A549 (cell line): ENCODE measurements at regions not wholly inside any gene's neighbourhood (a gene's known extent, or its start where the extent isn't known, plus 50 kb on each side); places are given as distances from the start of the nearest gene placed in this dataset.

Experiments used
- ATAC-seq, 2 experiments: fragments of 200-7000 bp in 1 of 2; fragments of >200 bp in 1 of 2; cut with Nextera tagmentation in 1 of 2; cut with Tn5 transposase in 1 of 2; 3 replicates each; pipeline versions ENCODE4 v1.8.0 to v1.9.1; 2018 to 2020; ENCODE audit warnings: mild to moderate bottlenecking in 1 of 2, moderate library complexity in 1 of 2
- CTCF ChIA-PET: fragments of 300-600 bp; sonication (Branson Sonifier 250); formaldehyde crosslinking; extraction: SDS; loops from one replicate; lab custom pipeline; 2021; ENCODE audit warnings: antibody characterized with exemption, inconsistent platforms; lab: Yijun Ruan, JAX
- POLR2A ChIA-PET: fragments of 350-600 bp; formaldehyde crosslinking; extraction: SDS; loops from one replicate; lab custom pipeline; 2021; ENCODE audit warnings: antibody characterized with exemption, inconsistent platforms; lab: Yijun Ruan, JAX
- DNase-seq, 2 experiments: peaks; one replicate each; pipeline versions ENCODE4 v3.0.0 to v3.0.0-alpha.2; 2011 to 2016; ENCODE audit warnings: low read depth in 1 of 2, low spot score in 1 of 2
- FAIRE-seq: peaks from 2 replicates; lab custom pipeline; 2011; peaks lifted over from hg19 to GRCh38; lab: Jason Lieb, UNC
- H3K27ac ChIP-seq, 2 experiments: fragments of >200 bp; sonication (Bioruptor Twin); formaldehyde crosslinking; 3 replicates each; pipeline ENCODE4 v1.5.1; 2016 to 2017
- H3K4me1 ChIP-seq: fragments of >200 bp; sonication (Bioruptor Twin); formaldehyde crosslinking; 3 replicates; pipeline ENCODE4 v1.6.1; 2016
- H3K4me2 ChIP-seq: fragments of >200 bp; sonication (Bioruptor Twin); formaldehyde crosslinking; 3 replicates; pipeline ENCODE4 v1.6.1; 2016
- H3K4me3 ChIP-seq: fragments of >200 bp; sonication (Bioruptor Twin); formaldehyde crosslinking; 3 replicates; pipeline ENCODE4 v1.5.1; 2016
- H3K9me3 ChIP-seq: fragments of >200 bp; sonication (Bioruptor Twin); formaldehyde crosslinking; 3 replicates; pipeline ENCODE4 v1.6.1; 2016
- ATOH8 ChIP-seq: fragments of 250-450 bp; sonication (Bioruptor Pico); IDR thresholded peaks from 2 replicates; pipeline ENCODE4 v1.5.0; 2020; ENCODE audit warnings: low read depth, mild to moderate bottlenecking, moderate library complexity
- CHD4 ChIP-seq: fragments of 200-600 bp; sonication (generic); IDR thresholded peaks from 2 replicates; pipeline ENCODE4 v1.6.1; 2016; ENCODE audit warnings: antibody characterized with exemption, mild to moderate bottlenecking, borderline replicate concordance
- EHMT2 ChIP-seq: fragments of 200-600 bp; sonication (generic); IDR thresholded peaks from 2 replicates; pipeline ENCODE4 v1.6.1; 2016; ENCODE audit warnings: antibody characterized with exemption, low read depth, mild to moderate bottlenecking, moderate library complexity
- EP300 ChIP-seq, 2 experiments: fragments of >200 bp; sonication (Bioruptor Twin); formaldehyde crosslinking; IDR thresholded peaks; 2 replicates in 1 of 2; 3 replicates in 1 of 2; pipeline ENCODE4 v1.6.1; 2016 to 2017
- HDAC2 ChIP-seq: fragments of 200-600 bp; sonication (generic); IDR thresholded peaks from 2 replicates; pipeline ENCODE4 v1.6.1; 2016
- JUN ChIP-seq, 2 experiments: fragments of >200 bp; sonication (Bioruptor Twin); formaldehyde crosslinking; IDR thresholded peaks; 2 replicates in 1 of 2; 3 replicates in 1 of 2; pipeline ENCODE4 v1.6.1; 2016 to 2017
- MAFK ChIP-seq: fragments of 450-650 bp; IDR thresholded peaks from 2 replicates; pipeline ENCODE4 v1.6.1; 2014; ENCODE audit not compliant: partially characterized antibody
- POLR2A ChIP-seq: IDR thresholded peaks from 2 replicates; pipeline ENCODE4 v1.6.1; 2012; ENCODE audit warnings: mild to moderate bottlenecking, low read length
- POLR2AphosphoS2 ChIP-seq: conservative IDR thresholded peaks from 2 replicates; pipeline ENCODE4 v1.6.1; 2012; ENCODE audit warnings: low read length, improper control_type of control experiment, inconsistent platforms
- RARB ChIP-seq: fragments of 250-450 bp; sonication (Bioruptor Pico); IDR thresholded peaks from 2 replicates; pipeline ENCODE4 v1.8.0; 2021; ENCODE audit warnings: mild to moderate bottlenecking, moderate library complexity
- RCOR1 ChIP-seq: fragments of 150-350 bp; IDR thresholded peaks from 2 replicates; pipeline ENCODE4 v1.6.1; 2014; ENCODE audit warnings: antibody characterized with exemption, low read length, low read depth
- RNF2 ChIP-seq: fragments of 200-600 bp; sonication (generic); IDR thresholded peaks from 2 replicates; pipeline ENCODE4 v1.6.1; 2016; ENCODE audit warnings: low read depth, mild to moderate bottlenecking, antibody characterized with exemption, moderate library complexity, borderline replicate concordance
- SREBF2 ChIP-seq: fragments of 450-650 bp; IDR thresholded peaks from 2 replicates; pipeline ENCODE4 v1.6.1; 2014; ENCODE audit warnings: mild to moderate bottlenecking, moderate library complexity
- TFCP2L1 ChIP-seq: fragments of 250-450 bp; sonication (Bioruptor Pico); IDR thresholded peaks from 2 replicates; pipeline ENCODE4 v1.5.0; 2021; ENCODE audit warnings: mild to moderate bottlenecking
- TP53 ChIP-seq: fragments of 250-450 bp; sonication (Bioruptor Pico); IDR thresholded peaks from 2 replicates; pipeline ENCODE4 v1.5.0; 2021; ENCODE audit warnings: mild to moderate bottlenecking, moderate library complexity
- ZFP36 ChIP-seq: fragments of 450-650 bp; IDR thresholded peaks from 2 replicates; pipeline ENCODE4 v1.6.1; 2014; ENCODE audit warnings: borderline replicate concordance; ENCODE audit not compliant: partially characterized antibody
- ZNF302 ChIP-seq: fragments of 250-450 bp; sonication (Bioruptor Pico); IDR thresholded peaks from 2 replicates; pipeline ENCODE4 v1.9.0; 2021; ENCODE audit warnings: inconsistent platforms, mild to moderate bottlenecking, moderate library complexity
- ZSCAN20 ChIP-seq: fragments of 250-450 bp; sonication (Bioruptor Pico); IDR thresholded peaks from 2 replicates; pipeline ENCODE4 v1.8.0; 2022; ENCODE audit warnings: mild to moderate bottlenecking, moderate library complexity
- WGBS: methylation state at CpG from one replicate; pipeline ENCODE4 v1.1.6; 2017; ENCODE audit errors: missing lambda C conversion rate; 5-methylcytosine and 5-hydroxymethylcytosine counted together
- TF ChIP-seq, protein P1 (sequence below): IDR thresholded peaks from 2 replicates; pipeline ENCODE4 v1.6.1; 2012; ENCODE audit warnings: low read depth, borderline replicate concordance
- TF ChIP-seq, protein P2 (sequence below): fragments of 450-650 bp; IDR thresholded peaks from 2 replicates; pipeline ENCODE4 v1.6.1; 2014; ENCODE audit warnings: antibody characterized with exemption

DNA sequence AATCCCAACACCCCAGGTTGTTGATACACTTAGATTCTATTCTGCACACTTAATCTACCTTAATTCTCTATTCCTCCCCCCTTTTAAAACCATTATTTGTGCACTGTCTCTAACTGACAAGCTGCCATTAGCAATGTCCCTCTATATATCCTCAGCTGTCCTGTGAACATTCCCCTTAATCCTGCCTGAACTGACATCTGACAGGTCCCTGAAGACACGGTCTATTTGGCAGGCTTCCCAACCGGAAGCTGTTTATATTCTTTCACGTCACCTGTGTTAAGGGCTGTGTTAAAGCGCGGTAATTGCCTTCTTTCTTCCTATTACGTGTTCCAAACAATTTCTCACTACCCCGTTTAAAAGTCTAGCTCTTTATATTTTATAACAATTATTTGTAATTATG is 277.3 kb downstream of the CDH9 start:
- H3K4me3 ChIP-seq: no peak overlapping the region
- no peak overlapping the region for H3K27ac ChIP-seq
- FAIRE-seq: no peak
- no peak for ATAC-seq
- CTCF ChIA-PET: no interaction called here
- no peak for DNase-seq
- POLR2A ChIA-PET: no interaction called here
- 59% methylated on average over 7 of the region's 7 CpGs for WGBS
- H3K4me2 ChIP-seq: no peak overlapping the region
- H3K9me3 ChIP-seq: no peaks in the 10 kb centered on the region
- no peak for TF ChIP-seq ZNF302 (CRISPR knock-in tag)
- no peak for TF ChIP-seq TFCP2L1 (CRISPR knock-in tag)
- TF ChIP-seq JUN (IDR thresholded peaks at IDR 0.05): no peak
- TF ChIP-seq CHD4: no peak
- TF ChIP-seq TP53 (CRISPR knock-in tag): no peak
- TF ChIP-seq, all 56 proteins: peak for 0
- H3K4me1 ChIP-seq: no peaks in the 10 kb centered on the region

GRCh38 chr5:26757941-26758340 is 280.4 kb downstream of the CDH9 start:
- 43% methylated on average over 2 of the region's 2 CpGs for WGBS
- ATAC-seq (no peak), FAIRE-seq (no peak), DNase-seq (peak in 1 of 2 experiments; percentile 13)
- CTCF ChIA-PET: no interaction called here
- no peaks in the 10 kb centered on the region for H3K4me1 ChIP-seq
- no peaks in the 10 kb centered on the region for H3K9me3 ChIP-seq
- TF ChIP-seq TP53 (CRISPR knock-in tag) (no peak), HDAC2 (no peak), MAFK (peak; percentile 65), EHMT2 (no peak)
- TF ChIP-seq, all 56 proteins: peak for 1
- H3K4me2 ChIP-seq: no peak overlapping the region
- no peak overlapping the region for H3K27ac ChIP-seq
- POLR2A ChIA-PET: no interaction called here
- H3K4me3 ChIP-seq: no peak overlapping the region

- no peak for DNase-seq
- TF ChIP-seq POLR2AphosphoS2: no peak
- no peak for TF ChIP-seq TFCP2L1 (CRISPR knock-in tag)
- TF ChIP-seq SREBF2: no peak
- no peak for TF ChIP-seq EP300 (IDR thresholded peaks at IDR 0.05)
- no peak for TF ChIP-seq ZFP36
- TF ChIP-seq ZNF302 (CRISPR knock-in tag): no peak
- no peak for TF ChIP-seq JUN (IDR thresholded peaks at IDR 0.05)
- TF ChIP-seq, protein P1, sequence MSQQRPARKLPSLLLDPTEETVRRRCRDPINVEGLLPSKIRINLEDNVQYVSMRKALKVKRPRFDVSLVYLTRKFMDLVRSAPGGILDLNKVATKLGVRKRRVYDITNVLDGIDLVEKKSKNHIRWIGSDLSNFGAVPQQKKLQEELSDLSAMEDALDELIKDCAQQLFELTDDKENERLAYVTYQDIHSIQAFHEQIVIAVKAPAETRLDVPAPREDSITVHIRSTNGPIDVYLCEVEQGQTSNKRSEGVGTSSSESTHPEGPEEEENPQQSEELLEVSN: no peak
- TF ChIP-seq, protein P2, sequence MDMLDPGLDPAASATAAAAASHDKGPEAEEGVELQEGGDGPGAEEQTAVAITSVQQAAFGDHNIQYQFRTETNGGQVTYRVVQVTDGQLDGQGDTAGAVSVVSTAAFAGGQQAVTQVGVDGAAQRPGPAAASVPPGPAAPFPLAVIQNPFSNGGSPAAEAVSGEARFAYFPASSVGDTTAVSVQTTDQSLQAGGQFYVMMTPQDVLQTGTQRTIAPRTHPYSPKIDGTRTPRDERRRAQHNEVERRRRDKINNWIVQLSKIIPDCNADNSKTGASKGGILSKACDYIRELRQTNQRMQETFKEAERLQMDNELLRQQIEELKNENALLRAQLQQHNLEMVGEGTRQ: no peak
- no peak for TF ChIP-seq RARB (CRISPR knock-in tag)
- ChIA-PET CTCF (no interaction called here), POLR2A (no interaction called here)
- Histone ChIP-seq H3K4me1 (no peaks in the 10 kb centered on the region), H3K27ac (no peak overlapping the region), H3K4me3 (no peak overlapping the region), H3K9me3 (no peaks in the 10 kb centered on the region), H3K4me2 (no peak overlapping the region)
- FAIRE-seq: no peak
- WGBS: 13% methylated on average over 1 of the region's 1 CpG
- no peak for ATAC-seq
Observed at GRCh38 chr5:26749829-26750228, 288.6 kb downstream of the CDH9 start.

GRCh38 chr5:26740182-26740581 is 298.2 kb downstream of the CDH9 start:
- H3K4me3 ChIP-seq: no peak overlapping the region
- POLR2A ChIA-PET: no interaction called here

More at GRCh38 chr5:26740182-26740581, 298.2 kb downstream of the CDH9 start:
- no peaks in the 10 kb centered on the region; the same call in 2 of the 3 replicates for H3K9me3 ChIP-seq
- CTCF ChIA-PET: no interaction called here
- no peak for TF ChIP-seq ATOH8 (CRISPR knock-in tag)
- no peak for TF ChIP-seq TP53 (CRISPR knock-in tag)
- no peak for TF ChIP-seq POLR2A
- no peak for TF ChIP-seq RCOR1
- TF ChIP-seq RNF2: no peak
- no peak for TF ChIP-seq ZSCAN20
- DNase-seq (no peak), ATAC-seq (no peak), FAIRE-seq (no peak)
- no peak overlapping the region for H3K27ac ChIP-seq
- no peak overlapping the region for H3K4me2 ChIP-seq
- peaks cover 4% of the 10 kb centered on the region; the same call in 1 of the 3 replicates for H3K4me1 ChIP-seq
